ENCODE measurements at regions not wholly inside any gene's neighbourhood (a gene's known extent, or its start where the extent isn't known, plus 50 kb on each side); places are given as distances from the start of the nearest gene placed in this dataset.

DNA sequence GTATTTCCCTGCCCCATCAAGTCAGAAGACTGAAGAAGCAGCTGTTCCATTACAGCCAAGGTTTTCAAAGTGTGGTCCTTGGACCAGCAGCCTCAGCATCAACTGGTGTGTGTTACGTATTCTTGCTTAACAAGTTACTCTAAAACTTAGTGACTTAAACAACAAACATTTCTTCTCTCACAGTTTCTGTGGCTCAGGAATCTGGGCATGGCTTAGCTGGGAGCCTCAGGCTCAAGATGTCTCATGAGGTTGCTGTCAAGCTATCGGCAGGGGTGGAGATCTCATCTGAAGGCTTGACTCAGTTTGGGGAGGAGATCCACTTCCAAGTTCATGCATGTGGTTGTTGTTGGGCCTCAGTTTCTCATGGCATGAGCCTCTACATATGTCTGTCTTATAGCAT, 174.5 kb downstream of the KTN1 start:
- peaks cover 15% of the 10 kb centered on the region for H3K4me1 Mint-ChIP-seq (ENCODE audit: low read depth, unreplicated experiment)
- BruUV-seq (replicated peaks): no TSS peak
- Histone ChIP-seq H3K27me3 (replicated peaks; ENCODE audit: control insufficient read depth, insufficient read depth, low read length) (no peaks in the 10 kb centered on the region), H3K9me3 (no peaks in the 10 kb centered on the region), H3K4me3 (ENCODE audit: low read depth, low read length) (no peak overlapping the region), H3K36me3 (ENCODE audit: control insufficient read depth, insufficient read depth, low read length) (no peaks in the 10 kb centered on the region), H3K4me1 (peaks cover 5% of the 10 kb centered on the region; the same call in 1 of the 2 replicates)
- no peak for DNase-seq
- intact Hi-C loops (cut with micrococcal nuclease; ENCODE audit: unreplicated experiment): no loop called here
- no peaks in the 10 kb centered on the region for H3K36me3 Mint-ChIP-seq (ENCODE audit: insufficient read depth, unreplicated experiment)
- no peaks in the 10 kb centered on the region for H3K9me3 Mint-ChIP-seq (ENCODE audit: unreplicated experiment)
- POLR2A ChIA-PET: no interaction called here
- CTCF ChIA-PET: no interaction called here
- H3K4me3 Mint-ChIP-seq (ENCODE audit: unreplicated experiment): no peak overlapping the region
- no peak overlapping the region for H3K27ac Mint-ChIP-seq (ENCODE audit: unreplicated experiment)
- no peaks in the 10 kb centered on the region for H3K27me3 Mint-ChIP-seq (ENCODE audit: insufficient read depth, unreplicated experiment)
- TF ChIP-seq, protein P1, sequence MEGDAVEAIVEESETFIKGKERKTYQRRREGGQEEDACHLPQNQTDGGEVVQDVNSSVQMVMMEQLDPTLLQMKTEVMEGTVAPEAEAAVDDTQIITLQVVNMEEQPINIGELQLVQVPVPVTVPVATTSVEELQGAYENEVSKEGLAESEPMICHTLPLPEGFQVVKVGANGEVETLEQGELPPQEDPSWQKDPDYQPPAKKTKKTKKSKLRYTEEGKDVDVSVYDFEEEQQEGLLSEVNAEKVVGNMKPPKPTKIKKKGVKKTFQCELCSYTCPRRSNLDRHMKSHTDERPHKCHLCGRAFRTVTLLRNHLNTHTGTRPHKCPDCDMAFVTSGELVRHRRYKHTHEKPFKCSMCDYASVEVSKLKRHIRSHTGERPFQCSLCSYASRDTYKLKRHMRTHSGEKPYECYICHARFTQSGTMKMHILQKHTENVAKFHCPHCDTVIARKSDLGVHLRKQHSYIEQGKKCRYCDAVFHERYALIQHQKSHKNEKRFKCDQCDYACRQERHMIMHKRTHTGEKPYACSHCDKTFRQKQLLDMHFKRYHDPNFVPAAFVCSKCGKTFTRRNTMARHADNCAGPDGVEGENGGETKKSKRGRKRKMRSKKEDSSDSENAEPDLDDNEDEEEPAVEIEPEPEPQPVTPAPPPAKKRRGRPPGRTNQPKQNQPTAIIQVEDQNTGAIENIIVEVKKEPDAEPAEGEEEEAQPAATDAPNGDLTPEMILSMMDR (IDR thresholded peaks at IDR 0.05; ENCODE audit: insufficient read depth in 1 of 2, low read depth in 1 of 2, low read length in 1 of 2, severe bottlenecking in 1 of 2, unreplicated experiment in 1 of 2): no peak

DNA sequence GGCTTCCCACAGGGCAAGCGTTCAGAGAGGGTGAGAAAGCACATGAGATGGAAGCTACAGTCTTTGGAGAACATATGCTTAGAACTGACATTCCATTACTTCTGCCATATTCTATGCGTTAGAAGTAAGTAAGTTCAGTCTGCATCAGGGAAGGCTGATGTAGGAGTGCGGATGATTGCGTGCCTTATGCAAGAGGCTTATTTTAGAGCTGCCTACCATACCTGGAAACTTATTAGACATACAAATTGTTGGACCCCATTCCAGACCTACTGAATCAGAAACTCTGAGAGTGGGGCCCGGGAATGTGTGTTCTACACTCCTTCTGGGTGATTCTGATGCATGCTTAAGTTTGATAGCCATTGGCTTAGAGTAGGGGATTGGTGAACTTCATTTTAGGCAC, 174.9 kb downstream of the KTN1 start:
- TF ChIP-seq, protein P1 (IDR thresholded peaks at IDR 0.05; ENCODE audit: insufficient read depth in 1 of 2, low read depth in 1 of 2, low read length in 1 of 2, severe bottlenecking in 1 of 2, unreplicated experiment in 1 of 2): no peak
- H3K27me3 ChIP-seq (replicated peaks; ENCODE audit: control insufficient read depth, insufficient read depth, low read length): no peaks in the 10 kb centered on the region
- no peaks in the 10 kb centered on the region for H3K9me3 ChIP-seq
- Mint-ChIP-seq H3K4me1 (ENCODE audit: low read depth, unreplicated experiment) (peaks cover 16% of the 10 kb centered on the region), H3K36me3 (ENCODE audit: insufficient read depth, unreplicated experiment) (no peaks in the 10 kb centered on the region), H3K27me3 (ENCODE audit: insufficient read depth, unreplicated experiment) (no peaks in the 10 kb centered on the region), H3K9me3 (ENCODE audit: unreplicated experiment) (no peaks in the 10 kb centered on the region), H3K4me3 (ENCODE audit: unreplicated experiment) (no peak overlapping the region), H3K27ac (ENCODE audit: unreplicated experiment) (no peak overlapping the region)
- H3K4me1 ChIP-seq: peaks cover 5% of the 10 kb centered on the region; the same call in 1 of the 2 replicates
- no peak overlapping the region for H3K4me3 ChIP-seq (ENCODE audit: low read depth, low read length)
- CTCF ChIA-PET: no interaction called here
- no peaks in the 10 kb centered on the region for H3K36me3 ChIP-seq (ENCODE audit: control insufficient read depth, insufficient read depth, low read length)
- no peak for DNase-seq
- intact Hi-C loops (cut with micrococcal nuclease; ENCODE audit: unreplicated experiment): no loop called here
- BruUV-seq (replicated peaks): no TSS peak
- POLR2A ChIA-PET: no interaction called here

DNA sequence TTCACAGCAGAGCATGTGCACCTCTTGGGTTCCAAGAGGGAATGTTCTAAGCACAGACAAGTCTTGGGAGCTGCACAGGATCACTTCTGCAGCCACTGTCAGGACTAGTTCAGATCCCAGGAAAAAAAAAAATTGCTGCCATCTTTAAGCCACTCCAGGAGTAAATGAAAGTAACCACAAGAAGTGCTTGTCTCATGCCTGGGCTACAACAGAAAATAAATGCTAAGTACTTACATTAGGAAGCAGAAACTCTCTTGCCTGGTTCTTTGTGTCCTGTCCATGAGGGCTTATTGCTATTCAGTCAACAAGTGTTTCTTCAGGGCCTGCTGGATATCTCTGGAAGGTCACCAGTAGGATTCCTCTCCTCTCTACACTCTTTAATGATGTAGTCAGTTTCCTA, 176.1 kb downstream of the KTN1 start:
- Mint-ChIP-seq H3K4me1 (ENCODE audit: low read depth, unreplicated experiment) (peaks cover 16% of the 10 kb centered on the region), H3K36me3 (ENCODE audit: insufficient read depth, unreplicated experiment) (no peaks in the 10 kb centered on the region), H3K9me3 (ENCODE audit: unreplicated experiment) (no peaks in the 10 kb centered on the region), H3K27me3 (ENCODE audit: insufficient read depth, unreplicated experiment) (no peaks in the 10 kb centered on the region), H3K27ac (ENCODE audit: unreplicated experiment) (no peak overlapping the region), H3K4me3 (ENCODE audit: unreplicated experiment) (no peak overlapping the region)
- Histone ChIP-seq H3K4me3 (ENCODE audit: low read depth, low read length) (no peak overlapping the region), H3K4me1 (peaks cover 5% of the 10 kb centered on the region; the same call in 1 of the 2 replicates), H3K27me3 (replicated peaks; ENCODE audit: control insufficient read depth, insufficient read depth, low read length) (no peaks in the 10 kb centered on the region), H3K36me3 (ENCODE audit: control insufficient read depth, insufficient read depth, low read length) (no peaks in the 10 kb centered on the region), H3K9me3 (no peaks in the 10 kb centered on the region)
- CTCF ChIA-PET: no interaction called here
- DNase-seq: no peak
- POLR2A ChIA-PET: no interaction called here
- TF ChIP-seq, protein P1 (IDR thresholded peaks at IDR 0.05; ENCODE audit: insufficient read depth in 1 of 2, low read depth in 1 of 2, low read length in 1 of 2, severe bottlenecking in 1 of 2, unreplicated experiment in 1 of 2): no peak
- BruUV-seq (replicated peaks): no TSS peak
- intact Hi-C loops (cut with micrococcal nuclease; ENCODE audit: unreplicated experiment): no loop called here
